Renal pelvis (tissue), 1 donor: ENCODE measurements at regions not wholly inside any gene's neighbourhood (a gene's known extent, or its start where the extent isn't known, plus 50 kb on each side); places are given as distances from the start of the nearest gene placed in this dataset.

Source experiments
- DNase-seq: peaks from one replicate; pipeline ENCODE4 v3.0.0-alpha.2; 2013

DNA sequence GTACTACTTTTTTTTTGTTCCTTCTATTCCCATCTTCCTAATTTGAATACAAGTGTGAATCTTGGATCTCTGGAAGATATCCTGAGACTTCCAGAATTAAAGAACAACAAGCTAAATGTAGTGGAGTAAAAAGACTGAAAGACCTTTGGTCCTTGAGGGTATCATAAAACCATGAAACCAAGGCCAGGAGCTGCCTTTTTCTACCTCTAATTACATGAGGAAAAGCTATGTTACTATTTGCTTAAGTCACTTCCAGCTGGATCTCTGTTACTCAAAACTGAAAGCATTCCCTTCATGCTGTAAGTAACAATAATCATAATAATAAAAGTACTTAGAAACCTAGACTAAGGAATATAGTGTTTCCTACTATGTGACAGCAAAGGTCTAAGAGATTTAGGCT is 649.6 kb downstream of the KCTD16 start:
- DNase-seq = no peak

DNA sequence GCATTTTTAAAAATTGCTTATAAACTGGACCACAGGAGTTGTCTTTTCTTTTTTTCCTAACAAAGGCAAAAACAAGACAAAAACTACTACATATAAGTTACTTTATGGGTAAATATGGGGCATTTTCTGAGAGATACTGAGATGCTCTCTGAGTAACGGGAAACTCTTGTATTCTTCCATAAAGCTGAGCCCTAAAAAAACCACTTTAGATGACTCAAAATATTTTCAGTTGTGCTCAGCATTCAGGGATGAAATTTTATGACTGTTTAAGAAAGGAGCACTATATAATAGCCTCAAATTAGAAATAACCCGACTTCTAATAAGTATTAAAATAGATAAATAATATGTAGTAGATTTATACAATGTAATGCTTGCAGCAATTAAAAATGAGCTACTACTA is 644.5 kb downstream of the KCTD16 start:
- no peak for DNase-seq

GRCh38 chr5:144812763-144813162 is 642.1 kb downstream of the KCTD16 start:
- no peak for DNase-seq

DNA sequence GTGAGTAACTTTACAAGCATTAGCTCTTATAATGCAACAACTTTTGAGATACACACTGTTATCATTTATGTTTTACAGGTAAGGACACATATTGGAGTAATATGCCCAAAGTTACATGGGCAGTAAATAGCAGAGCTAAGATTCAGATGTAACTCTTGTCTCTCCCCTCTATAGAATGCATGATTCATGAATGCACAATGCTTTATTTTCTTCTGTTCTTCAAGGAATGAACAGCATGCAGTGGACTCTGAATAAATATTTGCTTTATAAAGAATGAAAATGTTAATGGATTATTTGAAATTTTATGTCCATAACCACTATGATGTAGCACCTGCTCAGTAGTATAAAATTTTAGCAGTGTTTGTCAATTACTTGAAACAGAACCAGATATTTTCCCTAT is 629.5 kb downstream of the KCTD16 start:
- no peak for DNase-seq

DNA sequence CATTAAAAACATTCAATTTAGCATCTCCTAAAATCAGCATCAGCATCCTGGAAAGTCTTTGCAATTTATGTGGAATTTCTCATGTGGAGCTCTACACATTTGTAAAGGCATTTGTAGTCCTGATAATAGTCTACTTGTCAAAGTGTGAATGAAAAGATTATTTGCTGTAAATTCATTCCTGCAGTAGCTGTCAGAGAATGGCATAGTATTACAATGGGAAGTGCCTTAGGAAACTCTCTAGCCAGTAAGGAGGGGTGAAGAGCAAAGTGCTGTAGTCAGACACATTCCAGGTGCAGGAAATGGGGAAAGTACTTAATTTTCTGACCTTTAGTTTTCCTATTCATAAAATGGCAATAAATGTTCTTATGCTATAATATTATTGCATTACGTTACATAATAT is 627.9 kb downstream of the KCTD16 start:
- DNase-seq = no peak

GRCh38 chr5:144794922-144795321 is 624.2 kb downstream of the KCTD16 start:
- DNase-seq = no peak

- DNase-seq = no peak
These were observed 617.9 kb downstream of the KCTD16 start for GRCh38 chr5:144788556-144788955.

GRCh38 chr5:144788046-144788445 is 617.4 kb downstream of the KCTD16 start:
- no peak for DNase-seq

- DNase-seq = no peak
These were observed 608.7 kb downstream of the KCTD16 start for GRCh38 chr5:144779368-144779767.

DNA sequence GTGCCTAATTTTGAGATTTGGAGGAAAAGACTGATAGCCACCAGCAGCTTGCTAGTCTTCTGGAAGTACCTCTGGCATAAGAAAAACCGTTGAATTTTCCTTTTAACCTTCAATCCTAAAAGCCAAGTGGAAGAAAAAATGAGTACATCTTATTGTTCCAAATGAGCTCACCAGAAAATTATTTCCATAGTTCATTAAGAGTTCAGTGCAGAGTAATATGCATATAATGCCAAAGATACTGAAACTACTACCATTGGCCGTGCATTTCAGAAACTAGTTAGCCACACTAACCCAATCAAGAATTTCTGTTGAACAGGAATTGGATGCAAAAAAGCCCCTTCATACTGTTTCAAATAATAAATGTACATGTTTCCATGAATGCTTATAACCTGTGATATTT is 607.9 kb downstream of the KCTD16 start:
- DNase-seq = no peak

GRCh38 chr5:144774197-144774596 is 603.5 kb downstream of the KCTD16 start:
- DNase-seq = no peak

DNA sequence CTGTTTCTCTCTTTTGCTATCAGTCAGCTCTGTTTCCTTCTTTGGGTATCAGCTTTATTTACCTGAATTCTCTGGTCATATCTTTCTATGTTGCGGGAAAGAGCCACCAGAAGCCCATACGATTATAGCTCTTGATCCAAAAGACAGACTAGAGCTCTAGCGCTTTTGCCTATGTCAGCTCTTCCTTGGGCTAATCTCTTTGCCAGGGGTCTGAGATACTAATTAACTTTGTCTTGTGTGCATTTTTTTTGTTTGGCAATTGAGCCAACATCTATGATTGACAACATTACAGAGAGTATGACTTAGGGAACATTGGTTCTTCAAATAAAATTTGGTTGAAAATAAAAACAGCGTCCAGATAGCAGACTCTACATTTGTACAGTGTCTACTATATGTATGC is 603.0 kb downstream of the KCTD16 start:
- DNase-seq = no peak

GRCh38 chr5:144771802-144772201 is 601.1 kb downstream of the KCTD16 start:
- DNase-seq = no peak

GRCh38 chr5:144742361-144742760 is 571.7 kb downstream of the KCTD16 start:
- no peak for DNase-seq

GRCh38 chr5:144731786-144732185 is 561.1 kb downstream of the KCTD16 start:
- no peak for DNase-seq

DNA sequence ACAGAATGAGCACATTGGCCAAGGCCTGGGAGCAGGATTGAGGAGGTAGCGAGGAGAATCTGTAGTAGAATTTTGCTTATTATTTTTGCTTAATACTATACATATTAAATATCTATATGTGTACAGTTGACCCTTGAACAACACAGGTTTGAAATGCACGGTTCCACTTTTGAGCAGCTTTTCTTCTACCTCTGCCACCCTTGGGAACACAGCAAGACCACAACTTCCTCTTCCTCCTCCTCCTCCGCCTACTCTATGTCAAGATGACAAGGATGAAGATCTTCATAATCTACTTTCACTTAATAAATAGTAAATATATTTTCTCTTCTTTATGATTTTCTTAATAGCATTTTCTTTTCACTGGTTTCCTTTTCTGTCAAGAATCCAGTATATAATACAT is 541.4 kb downstream of the KCTD16 start:
- no peak for DNase-seq

DNA sequence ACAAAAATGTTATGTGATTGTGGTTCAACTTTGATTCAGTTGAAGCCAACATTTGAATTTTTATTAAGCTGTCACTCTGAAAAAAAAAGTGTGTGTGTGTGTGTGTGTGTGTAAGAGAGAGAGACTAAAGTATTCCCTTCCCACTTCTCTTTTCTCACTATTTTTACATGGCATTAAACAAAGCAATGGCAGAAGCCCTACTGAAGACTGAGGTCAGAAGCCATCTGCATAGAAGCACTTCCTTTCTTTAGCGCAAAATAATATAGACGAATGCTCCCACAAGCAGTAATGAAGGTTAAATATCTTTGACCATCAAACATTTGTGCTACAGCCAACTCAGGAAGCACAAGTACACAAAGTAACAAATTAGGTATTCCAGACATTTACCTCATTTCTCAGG is 540.5 kb downstream of the KCTD16 start:
- peak; percentile 4 for DNase-seq

- DNase-seq = no peak
These were observed 540.0 kb downstream of the KCTD16 start for GRCh38 chr5:144710637-144711036.

DNA sequence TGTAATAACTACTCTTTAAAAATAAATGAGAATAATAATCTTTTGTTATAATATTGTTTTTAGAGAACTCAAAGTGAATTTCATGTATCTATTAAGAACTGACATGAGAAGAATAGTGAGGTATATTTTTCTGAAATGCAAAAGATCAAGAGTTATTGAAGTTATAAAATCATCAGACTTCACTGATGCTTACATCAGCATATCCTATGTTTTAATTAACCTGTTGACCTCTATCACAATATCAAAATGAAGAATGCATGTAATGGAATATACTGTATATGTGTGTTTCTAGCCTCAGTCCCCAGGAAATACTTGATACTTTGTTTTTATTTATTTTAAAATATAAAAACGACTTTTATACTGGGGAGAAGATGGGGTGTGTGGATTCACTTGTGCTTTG is 533.1 kb downstream of the KCTD16 start:
- DNase-seq = no peak

DNA sequence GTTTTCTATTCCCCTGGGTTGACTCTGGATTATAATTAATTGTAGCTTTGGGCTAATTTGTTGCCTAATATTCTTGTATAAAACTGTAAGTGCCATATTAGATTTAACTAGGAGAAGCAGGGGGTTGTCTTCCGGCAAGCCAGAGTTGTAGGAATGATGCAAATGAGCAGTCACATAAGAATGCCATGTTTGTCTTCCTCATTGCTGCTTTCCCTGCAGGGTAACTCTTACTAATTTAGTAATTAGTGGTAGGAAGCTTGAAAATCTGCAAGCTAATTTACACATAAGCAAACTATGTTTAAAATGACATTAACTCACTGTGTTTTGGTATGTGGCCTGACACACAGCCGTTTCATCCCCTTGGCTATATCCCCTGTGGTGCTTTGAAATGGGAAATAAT is 527.8 kb downstream of the KCTD16 start:
- no peak for DNase-seq

DNA sequence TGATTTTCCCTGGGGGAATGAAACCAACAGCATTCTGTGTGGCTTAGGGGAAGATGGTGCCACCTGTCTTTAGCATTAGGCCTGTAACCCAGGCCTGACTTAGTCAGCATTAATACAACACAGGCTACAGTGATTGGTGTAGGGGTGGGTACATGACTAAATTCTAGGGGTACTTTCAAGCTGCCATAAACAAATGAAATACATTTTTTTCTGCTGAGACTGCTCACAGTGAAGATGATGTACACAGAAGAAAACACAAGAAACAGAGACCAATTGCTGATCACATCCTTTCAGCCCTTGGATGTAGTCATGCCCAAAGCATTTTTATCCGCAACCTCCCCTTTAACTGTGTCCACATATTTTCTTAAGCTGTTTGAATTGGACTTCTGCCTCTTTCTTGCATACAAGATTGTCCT is 527.2 kb downstream of the KCTD16 start:
- DNase-seq = no peak

- DNase-seq = no peak
These were observed 521.3 kb downstream of the KCTD16 start for GRCh38 chr5:144691936-144692335.

- DNase-seq = no peak
These were observed 514.2 kb downstream of the KCTD16 start for GRCh38 chr5:144684899-144685298.

GRCh38 chr5:144680711-144681110 is 510.0 kb downstream of the KCTD16 start:
- no peak for DNase-seq

DNA sequence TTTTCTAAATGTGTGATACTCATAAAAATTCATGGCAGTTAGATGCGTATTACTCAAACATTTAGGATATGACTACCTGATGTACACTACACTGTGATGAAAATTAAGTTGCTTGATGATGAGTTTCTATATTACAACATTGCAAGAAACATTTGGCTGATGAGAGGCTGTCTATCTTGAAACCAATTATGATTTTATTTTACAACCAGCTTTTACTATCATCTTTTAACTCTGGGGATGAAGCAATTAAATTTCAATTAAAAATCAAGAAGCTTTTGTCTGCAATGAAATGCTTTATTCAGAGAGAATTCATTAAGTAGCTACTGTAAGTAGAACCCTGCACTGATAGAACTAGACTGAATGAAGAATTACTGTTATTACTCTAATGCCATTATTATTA is 500.4 kb downstream of the KCTD16 start:
- no peak for DNase-seq
